SIG-M5 treated with dmso at 0.1 percent for 504 hours (cell line): ENCODE measurements at regions not wholly inside any gene's neighbourhood (a gene's known extent, or its start where the extent isn't known, plus 50 kb on each side); places are given as distances from the start of the nearest gene placed in this dataset.

Experiments
- DNase-seq: peaks from one replicate; lab custom pipeline; 2025; ENCODE audit not compliant: unreplicated experiment; lab: John Stamatoyannopoulos, UW

DNA sequence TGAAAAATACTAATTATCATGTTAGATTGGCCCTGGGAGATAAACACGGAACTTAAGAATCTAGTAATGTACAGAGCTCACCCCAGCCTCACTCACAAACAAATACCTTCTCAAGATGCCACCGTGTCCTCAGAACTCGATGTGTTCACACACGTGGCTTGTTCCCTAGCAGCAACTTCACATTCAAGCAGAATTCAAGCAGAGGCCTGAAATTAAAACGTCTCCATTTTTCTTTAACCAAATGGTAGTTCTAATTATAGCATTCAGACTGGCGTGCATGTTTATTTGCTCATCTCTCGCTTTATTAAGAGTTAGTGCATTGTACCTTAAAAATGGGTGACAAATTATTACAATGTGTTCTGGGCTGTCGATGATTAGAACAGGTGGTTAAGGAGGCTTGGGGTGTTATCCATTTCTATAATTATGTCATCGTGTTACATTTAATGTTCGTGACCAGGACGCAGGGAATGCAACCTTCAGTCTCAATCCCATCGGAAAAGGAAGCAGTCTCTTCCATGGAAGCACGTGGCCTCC, 57.3 kb upstream of the SLC66A3 start:
- no peak for DNase-seq

DNA sequence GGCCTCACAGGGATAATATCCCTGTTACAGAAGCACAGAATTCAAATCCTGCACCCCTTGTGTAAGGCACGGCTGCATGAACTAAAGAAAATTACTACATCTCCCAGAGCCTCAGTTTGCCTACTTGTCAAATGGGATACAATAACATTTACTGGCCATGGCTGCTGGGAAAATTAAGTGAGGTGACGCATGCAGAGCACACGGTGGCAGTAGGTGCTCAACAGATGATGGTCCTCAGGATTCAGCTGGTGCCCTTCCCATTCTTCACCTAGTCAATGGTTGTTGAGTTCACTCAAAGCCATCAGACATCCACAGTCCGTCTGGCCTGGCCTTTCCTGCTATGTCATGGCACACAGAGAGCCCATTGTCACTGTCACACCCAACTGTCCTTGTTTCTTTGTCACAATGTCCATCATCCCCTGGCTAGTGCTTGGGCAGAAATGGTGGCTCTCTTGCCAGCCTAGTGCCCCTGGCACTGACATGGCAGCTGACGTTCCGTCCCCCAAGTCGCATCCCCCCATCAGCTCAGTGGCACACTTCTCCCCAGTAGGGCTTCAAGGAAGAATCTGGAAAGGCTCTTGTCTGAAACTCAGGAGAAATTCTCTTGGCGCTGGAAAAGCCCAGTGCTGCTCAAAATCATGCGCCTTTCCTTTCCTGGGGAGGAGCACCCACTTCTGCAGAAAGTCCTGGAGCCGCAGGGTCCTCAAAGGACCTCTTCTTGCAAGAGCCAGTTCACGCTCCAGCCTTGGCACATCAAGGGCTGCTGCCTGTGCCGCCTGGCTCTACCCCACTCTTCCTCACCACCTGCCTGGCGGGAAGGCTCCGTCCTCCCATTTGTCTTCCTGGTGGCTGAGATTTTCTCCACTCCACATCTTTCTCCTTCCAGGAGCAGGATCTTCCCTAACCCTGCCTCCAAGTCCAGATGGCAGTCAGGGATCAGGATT, 55.9 kb upstream of the SLC66A3 start:
- DNase-seq: no peak

DNA sequence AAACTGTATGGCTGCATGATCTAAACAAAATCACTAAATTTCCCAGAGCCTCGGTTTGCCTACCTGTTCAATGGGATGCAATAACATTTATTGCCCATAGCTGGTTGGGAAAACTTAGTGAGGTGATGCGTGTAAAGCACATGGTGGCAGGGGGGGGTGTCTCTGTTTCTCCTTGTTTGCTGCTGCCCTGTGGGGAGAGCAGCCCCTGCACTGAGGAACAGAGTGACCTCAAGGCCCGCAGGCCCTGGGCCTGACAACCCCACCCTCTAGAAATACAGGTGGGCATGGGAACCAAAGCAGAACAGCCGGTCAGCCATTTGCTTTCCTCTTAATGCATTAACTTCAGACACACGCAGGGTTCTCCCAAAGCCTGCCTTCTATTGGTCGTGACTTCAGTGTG, 55.1 kb upstream of the SLC66A3 start:
- no peak for DNase-seq

DNA sequence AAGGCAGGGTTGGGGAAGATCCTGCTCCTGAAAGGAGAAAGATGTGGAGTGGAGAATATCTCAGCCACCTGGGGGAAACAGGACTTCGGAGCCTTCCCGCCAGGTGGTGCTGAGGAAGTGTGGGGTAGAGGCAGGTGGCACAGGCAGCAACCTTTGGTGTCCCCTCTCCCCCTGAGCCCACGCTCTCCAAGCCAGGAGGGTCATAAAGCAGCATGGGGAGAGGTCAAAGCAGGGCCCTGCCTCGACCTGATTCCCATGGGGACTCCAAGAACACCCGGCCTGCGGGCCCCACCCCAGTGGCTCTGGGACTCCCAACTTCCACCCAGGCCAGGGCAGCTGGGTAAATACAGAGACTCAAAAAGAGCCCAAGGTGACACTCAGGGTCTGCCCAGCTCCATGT, 54.3 kb upstream of the SLC66A3 start:
- DNase-seq: no peak

DNA sequence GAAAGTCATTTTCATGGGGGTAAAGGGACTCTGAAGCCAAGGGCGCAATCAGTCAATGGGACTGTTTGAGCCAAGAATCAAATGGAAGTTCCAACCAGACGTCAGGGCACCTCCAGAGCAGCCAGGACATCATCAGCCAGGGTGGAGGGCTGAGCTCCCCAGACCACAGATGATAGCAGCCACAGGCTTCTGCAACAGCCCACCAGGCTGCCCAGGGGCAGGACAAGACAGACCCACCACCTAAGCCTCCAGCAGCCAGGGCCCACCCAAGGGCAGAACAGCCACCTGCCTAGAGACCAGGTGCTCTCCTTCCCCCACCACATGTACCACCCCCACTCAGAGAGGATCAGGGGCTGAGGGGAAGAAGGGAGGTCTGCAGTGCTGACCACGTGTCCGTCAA, 53.8 kb upstream of the SLC66A3 start:
- no peak for DNase-seq

DNA sequence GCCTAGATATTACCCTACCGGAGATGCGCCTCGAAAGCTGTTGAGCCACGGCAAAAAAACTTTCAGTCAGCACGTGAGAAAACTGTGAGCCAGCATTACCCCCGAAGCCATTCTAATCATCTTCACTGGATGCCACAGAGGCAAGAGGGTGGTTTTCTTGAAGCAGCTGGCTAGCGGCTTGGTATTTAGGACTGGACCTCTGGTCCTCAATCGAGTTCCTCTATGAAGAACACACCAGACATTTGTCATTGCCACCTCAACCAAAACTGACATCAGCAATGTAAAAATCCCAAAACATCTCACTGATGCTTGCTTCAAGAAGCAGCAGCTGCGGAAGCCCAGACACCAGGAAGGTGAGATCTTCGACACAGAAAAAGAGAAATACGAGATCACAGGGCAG, 52.8 kb upstream of the SLC66A3 start:
- DNase-seq: no peak

- no peak for DNase-seq
These were observed 52.1 kb upstream of the SLC66A3 start for GRCh38 chr2:11102956-11103860.

DNA sequence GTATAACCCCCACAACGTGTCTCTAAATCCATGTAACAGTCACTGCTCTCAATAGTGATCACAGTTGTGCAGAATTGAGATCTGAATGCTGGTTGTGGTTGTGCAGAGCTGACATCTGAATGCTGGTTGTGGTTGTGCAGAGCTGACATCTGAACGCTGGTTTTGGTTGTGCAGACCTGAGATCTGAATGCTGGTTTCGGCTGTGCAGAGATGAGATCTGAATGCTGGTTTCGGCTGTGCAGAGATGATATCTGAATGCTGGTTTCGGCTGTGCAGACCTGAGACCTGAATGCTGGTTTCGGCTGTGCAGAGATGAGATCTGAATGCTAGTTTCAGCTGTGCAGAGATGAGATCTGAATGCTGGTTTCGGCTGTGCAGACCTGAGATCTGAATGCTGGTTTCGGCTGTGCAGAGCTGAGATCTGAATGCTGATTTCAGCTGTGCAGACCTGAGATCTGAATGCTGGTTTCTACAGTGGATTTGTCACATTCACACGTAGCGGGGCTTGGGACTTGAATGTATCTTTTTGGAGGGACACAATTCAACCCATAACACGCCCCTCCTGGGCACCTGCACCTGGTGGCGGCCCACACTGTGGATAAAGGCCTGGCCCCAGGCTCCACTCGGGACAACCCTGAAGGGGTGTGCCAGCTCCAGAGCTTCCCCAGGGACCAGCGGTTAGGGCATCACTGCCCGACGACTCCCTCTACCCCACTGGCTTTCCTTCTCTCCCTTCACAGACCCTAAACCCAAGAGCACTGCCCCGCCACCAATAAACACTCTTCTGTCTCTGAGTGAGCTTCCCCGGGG, 51.1 kb upstream of the SLC66A3 start:
- DNase-seq: no peak

DNA sequence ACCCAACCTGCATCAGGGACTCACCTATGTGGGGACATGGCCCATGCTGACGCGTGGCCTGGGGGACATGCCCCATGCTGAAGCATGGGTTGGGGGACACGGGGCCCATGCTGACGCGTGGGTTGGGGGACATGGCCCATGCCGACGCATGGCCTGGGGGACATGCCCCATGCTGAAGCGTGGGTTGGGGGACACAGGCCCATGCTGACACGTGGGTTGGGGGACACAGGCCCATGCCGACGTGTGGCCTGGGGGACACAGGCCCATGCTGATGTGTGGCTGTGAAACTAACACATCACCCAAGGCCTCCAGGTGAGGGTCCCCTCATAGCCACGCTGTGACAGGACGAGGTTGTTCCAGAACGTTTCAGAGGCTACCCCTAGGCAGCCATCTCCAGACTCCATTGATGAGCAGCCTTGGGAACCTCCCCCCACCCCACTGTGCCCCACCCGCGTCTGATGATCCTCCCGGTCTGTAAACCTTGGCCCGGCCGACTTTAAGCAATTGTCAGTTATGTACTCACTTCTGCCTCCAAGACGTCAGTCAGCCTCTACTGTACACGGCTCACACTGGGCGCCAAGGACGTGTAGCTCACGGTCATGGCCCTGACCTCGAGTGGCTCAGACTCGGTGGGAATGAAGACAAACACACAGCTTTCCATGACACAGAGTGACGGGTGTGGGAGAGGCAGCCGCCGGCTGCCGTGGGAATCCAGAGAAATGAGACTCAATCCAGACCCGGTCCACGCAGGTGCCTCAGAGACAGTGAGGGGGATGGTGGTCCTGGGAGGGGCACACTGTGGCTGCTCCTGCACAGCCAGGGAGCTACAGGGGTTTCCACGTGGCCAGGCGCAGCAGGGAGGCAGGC, 50.2 kb upstream of the SLC66A3 start:
- DNase-seq: no peak
